ENCODE measurements at regions not wholly inside any gene's neighbourhood (a gene's known extent, or its start where the extent isn't known, plus 50 kb on each side); places are given as distances from the start of the nearest gene placed in this dataset.

- peaks cover 5% of the 10 kb centered on the region; the same call in 1 of the 2 replicates for H3K9me3 Mint-ChIP-seq
- H3K27ac Mint-ChIP-seq, result no peak overlapping the region
- H3K36me3 Mint-ChIP-seq, result no peaks in the 10 kb centered on the region
- ATAC-seq (no peak), DNase-seq (ENCODE audit: low spot score) (no peak)
- POLR2A ChIA-PET, result no interaction called here
- H3K4me3 Mint-ChIP-seq, result no peak overlapping the region
- H3K27me3 Mint-ChIP-seq (ENCODE audit: low read depth), result no peaks in the 10 kb centered on the region; the same call in 1 of the 2 replicates
- TF ChIP-seq ZNF396 (CRISPR knock-in tag; IDR thresholded peaks at IDR 0.05; ENCODE audit: borderline replicate concordance), result no peak
- no peak for TF ChIP-seq ZNF416 (CRISPR knock-in tag; IDR thresholded peaks at IDR 0.05)
- no peak for TF ChIP-seq ATF6 (CRISPR knock-in tag; IDR thresholded peaks at IDR 0.05)
- no peak for TF ChIP-seq RORB (CRISPR knock-in tag; IDR thresholded peaks at IDR 0.05)
- TF ChIP-seq ZBTB43 (CRISPR knock-in tag; IDR thresholded peaks at IDR 0.05), result no peak
- no peak for TF ChIP-seq PREB (CRISPR knock-in tag; IDR thresholded peaks at IDR 0.05; ENCODE audit: borderline replicate concordance)
- TF ChIP-seq USF1 (CRISPR knock-in tag; IDR thresholded peaks at IDR 0.05), result no peak
- peaks cover 6% of the 10 kb centered on the region; the same call in 1 of the 2 replicates for H3K4me1 Mint-ChIP-seq
- CTCF ChIA-PET, result interaction anchor here (1.0 to 1.2 kb wide), 2 partner anchors 30 to 63 kb away, joined by 3 read pairs; no protein-coding TSS in a partner anchor
Measured at GRCh38 chr9:16070455-16071145, 517.8 kb downstream of the CCDC171 start.

GRCh38 chr9:16071400-16071799 is 518.6 kb downstream of the CCDC171 start:
- Mint-ChIP-seq H3K4me3 (no peak overlapping the region), H3K27me3 (ENCODE audit: low read depth) (no peaks in the 10 kb centered on the region; the same call in 1 of the 2 replicates), H3K36me3 (no peaks in the 10 kb centered on the region), H3K27ac (no peak overlapping the region), H3K4me1 (peaks cover 6% of the 10 kb centered on the region; the same call in 1 of the 2 replicates), H3K9me3 (peaks cover 5% of the 10 kb centered on the region; the same call in 1 of the 2 replicates)
- no peak for ATAC-seq
- ChIA-PET CTCF (interaction anchor here (1.2 kb wide), 1 partner anchor 62 kb away, joined by 3 read pairs; no protein-coding TSS in a partner anchor), POLR2A (no interaction called here)
- no peak for DNase-seq (ENCODE audit: low spot score)
- TF ChIP-seq SOX15 (CRISPR knock-in tag; IDR thresholded peaks at IDR 0.05) (no peak), TEAD1 (CRISPR knock-in tag; IDR thresholded peaks at IDR 0.05) (no peak), ATF1 (CRISPR knock-in tag; IDR thresholded peaks at IDR 0.05) (no peak), NFYB (CRISPR knock-in tag; conservative IDR thresholded peaks at IDR 0.05; ENCODE audit: low read depth) (no peak), NR3C1 (CRISPR knock-in tag; conservative IDR thresholded peaks at IDR 0.05; ENCODE audit: low read depth) (no peak)

- TF ChIP-seq IRF1 (CRISPR knock-in tag; IDR thresholded peaks at IDR 0.05) (no peak), RORB (CRISPR knock-in tag; IDR thresholded peaks at IDR 0.05) (no peak), ATF1 (CRISPR knock-in tag; IDR thresholded peaks at IDR 0.05) (no peak), ZNF416 (CRISPR knock-in tag; IDR thresholded peaks at IDR 0.05) (no peak), USF1 (CRISPR knock-in tag; IDR thresholded peaks at IDR 0.05) (no peak), CDX4 (CRISPR knock-in tag; IDR thresholded peaks at IDR 0.05; ENCODE audit: borderline replicate concordance) (no peak), PRRX2 (CRISPR knock-in tag; IDR thresholded peaks at IDR 0.05) (no peak), FOXJ3 (CRISPR knock-in tag; IDR thresholded peaks at IDR 0.05; ENCODE audit: borderline replicate concordance) (no peak), FOXK1 (CRISPR knock-in tag; IDR thresholded peaks at IDR 0.05) (no peak), MXD4 (CRISPR knock-in tag; IDR thresholded peaks at IDR 0.05; ENCODE audit: borderline replicate concordance) (no peak), ZNF671 (CRISPR knock-in tag; IDR thresholded peaks at IDR 0.05) (no peak)
- H3K9me3 Mint-ChIP-seq, result no peaks in the 10 kb centered on the region
- POLR2A ChIA-PET, result no interaction called here
- no peaks in the 10 kb centered on the region for H3K36me3 Mint-ChIP-seq
- H3K27me3 Mint-ChIP-seq (ENCODE audit: low read depth), result no peaks in the 10 kb centered on the region
- peaks cover 4% of the 10 kb centered on the region; the same call in 1 of the 2 replicates for H3K4me1 Mint-ChIP-seq
- ATAC-seq (no peak), DNase-seq (ENCODE audit: low spot score) (no peak)
- H3K27ac Mint-ChIP-seq, result no peak overlapping the region
- no peak overlapping the region for H3K4me3 Mint-ChIP-seq
- CTCF ChIA-PET, result no interaction called here
Measured at GRCh38 chr9:16074963-16075362, 522.1 kb downstream of the CCDC171 start.
